Fibroblast of pulmonary artery (primary cell): ENCODE measurements at regions not wholly inside any gene's neighbourhood (a gene's known extent, or its start where the extent isn't known, plus 50 kb on each side); places are given as distances from the start of the nearest gene placed in this dataset.

Source experiments
- DNase-seq: peaks from one replicate; pipeline ENCODE4 v3.0.0-alpha.2; 2010; ENCODE audit warnings: low read depth
- H3K4me3 ChIP-seq: replicated peaks from 2 replicates; pipeline ENCODE4 v1.5.1; 2011; ENCODE audit warnings: low read depth, mild to moderate bottlenecking, control low read depth, low read length, moderate library complexity
- CTCF ChIP-seq: IDR thresholded peaks from 2 replicates; pipeline ENCODE4 v1.5.1; 2011; ENCODE audit warnings: mild to moderate bottlenecking, control low read depth, low read length, inconsistent platforms; ENCODE audit errors: missing control alignments

DNA sequence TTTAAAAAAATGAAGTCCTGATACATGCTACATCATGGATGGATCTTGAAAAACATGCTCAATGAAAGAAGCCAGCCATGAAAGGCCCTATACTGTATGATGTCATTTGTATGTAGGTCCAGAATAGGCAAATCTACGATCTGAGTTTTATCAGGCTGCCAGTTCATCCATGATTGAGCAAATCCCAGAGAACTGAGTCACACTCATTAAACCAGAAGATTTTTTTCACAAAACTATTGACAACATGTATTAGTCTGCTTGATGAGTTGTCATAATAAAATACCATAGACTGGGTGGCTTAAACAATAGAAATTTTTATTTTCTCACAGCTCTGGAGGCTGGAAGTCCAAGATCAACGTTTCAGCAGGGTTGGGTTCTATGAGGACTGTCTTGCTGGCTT, 130.7 kb downstream of the MREG start:
- no peak for TF ChIP-seq CTCF
- no peak for DNase-seq
- H3K4me3 ChIP-seq = no peak overlapping the region

- no peak overlapping the region for H3K4me3 ChIP-seq
- DNase-seq = no peak
- no peak for TF ChIP-seq CTCF
Observed at GRCh38 chr2:215881582-215881981, 131.8 kb downstream of the MREG start.

DNA sequence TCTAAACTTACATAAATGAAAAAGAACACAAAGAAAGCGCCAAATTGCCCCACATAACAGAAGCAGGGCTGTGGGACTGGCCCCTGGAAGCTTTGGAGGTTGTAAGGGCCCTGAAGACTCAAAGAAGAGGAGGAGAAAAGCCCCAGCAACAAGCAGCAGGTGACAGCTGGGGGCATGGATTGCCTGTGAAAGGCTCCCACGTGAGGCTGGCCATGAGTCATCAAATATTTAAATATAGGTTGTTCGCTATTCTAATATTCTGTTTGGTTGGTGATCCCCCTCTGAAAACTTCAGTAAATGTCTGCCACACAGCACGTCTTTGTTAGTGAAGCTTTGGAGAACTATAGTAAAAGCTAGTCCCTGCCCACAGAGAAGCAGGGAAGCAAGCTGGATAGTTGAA, 132.4 kb downstream of the MREG start:
- H3K4me3 ChIP-seq = no peak overlapping the region
- DNase-seq = no peak
- TF ChIP-seq CTCF = no peak

- no peak overlapping the region for H3K4me3 ChIP-seq
- no peak for DNase-seq
- TF ChIP-seq CTCF = no peak
Observed at GRCh38 chr2:215879977-215880940, 133.1 kb downstream of the MREG start.

- DNase-seq = no peak
- TF ChIP-seq CTCF = no peak
- H3K4me3 ChIP-seq = no peak overlapping the region
Observed at GRCh38 chr2:215879331-215879730, 134.0 kb downstream of the MREG start.

DNA sequence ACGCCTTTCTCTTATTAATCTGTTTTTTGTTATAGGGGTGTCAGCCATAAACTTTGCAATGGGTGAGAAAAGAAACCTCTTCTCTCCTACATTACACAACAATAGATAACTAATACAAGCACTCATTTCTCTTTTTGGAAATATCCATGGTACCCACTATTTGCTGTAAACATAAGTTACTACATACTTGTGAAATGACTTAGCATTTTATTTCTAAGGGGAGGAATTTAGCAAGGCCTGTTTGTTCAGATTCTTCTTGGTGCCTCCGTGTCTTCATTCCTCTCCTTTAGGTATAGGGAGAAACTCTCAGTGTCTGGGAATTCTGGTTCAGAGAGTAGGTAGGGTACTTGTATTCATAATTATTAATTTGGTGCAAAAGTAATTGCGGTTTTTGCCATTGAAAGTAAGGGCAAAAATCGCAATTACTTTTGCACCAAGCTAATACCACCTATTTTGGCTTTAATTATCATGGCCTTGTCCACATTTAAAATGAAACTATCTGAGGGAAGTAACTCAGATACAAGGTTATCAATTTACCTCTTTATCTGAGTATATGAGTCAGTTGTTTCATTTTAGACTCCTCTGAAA, 134.8 kb downstream of the MREG start:
- TF ChIP-seq CTCF = no peak
- no peak overlapping the region for H3K4me3 ChIP-seq
- DNase-seq = peak; percentile 46
